HG03565 (cell line): ENCODE measurements at regions not wholly inside any gene's neighbourhood (a gene's known extent, or its start where the extent isn't known, plus 50 kb on each side); places are given as distances from the start of the nearest gene placed in this dataset.

Experiments
- ATAC-seq: cut with Tn5 transposase; IDR thresholded peaks from one replicate; pipeline ENCODE4 v1.9.1; 2021; ENCODE audit warnings: mild to moderate bottlenecking, moderate library complexity; ENCODE audit not compliant: unreplicated experiment

- ATAC-seq: no peak
Measured at GRCh38 chr3:132232231-132232792, 84.9 kb upstream of the ACP3 start.

GRCh38 chr3:132236701-132237651 lies 80.2 kb upstream of the ACP3 start:
- peak; percentile 63 for ATAC-seq

GRCh38 chr3:132237652-132238032 lies 79.6 kb upstream of the ACP3 start:
- ATAC-seq: no peak

- no peak for ATAC-seq
Measured at GRCh38 chr3:132239587-132239986, 77.6 kb upstream of the ACP3 start.

GRCh38 chr3:132241776-132242514 lies 75.3 kb upstream of the ACP3 start:
- no peak for ATAC-seq

- no peak for ATAC-seq
Measured at GRCh38 chr3:132242790-132243189, 74.4 kb upstream of the ACP3 start.

- ATAC-seq: no peak
Measured at GRCh38 chr3:132245552-132246142, 71.6 kb upstream of the ACP3 start.

- no peak for ATAC-seq
Measured at GRCh38 chr3:132246212-132246611, 71.0 kb upstream of the ACP3 start.

GRCh38 chr3:132247211-132247610 lies 70.0 kb upstream of the ACP3 start:
- ATAC-seq: no peak

- ATAC-seq: no peak
Measured at GRCh38 chr3:132248490-132248889, 68.7 kb upstream of the ACP3 start.

GRCh38 chr3:132253262-132253878 lies 63.8 kb upstream of the ACP3 start:
- ATAC-seq: no peak

- ATAC-seq: no peak
Measured at GRCh38 chr3:132254076-132254755, 63.0 kb upstream of the ACP3 start.

- no peak for ATAC-seq
Measured at GRCh38 chr3:132255041-132255745, 62.0 kb upstream of the ACP3 start.

- ATAC-seq: no peak
Measured at GRCh38 chr3:132256989-132257388, 60.2 kb upstream of the ACP3 start.

GRCh38 chr3:132261506-132261905 lies 55.7 kb upstream of the ACP3 start:
- ATAC-seq: no peak

- ATAC-seq: no peak
Measured at GRCh38 chr3:132262305-132262704, 54.9 kb upstream of the ACP3 start.

GRCh38 chr3:132262956-132263355 lies 54.3 kb upstream of the ACP3 start:
- no peak for ATAC-seq

- no peak for ATAC-seq
Measured at GRCh38 chr3:132265028-132265427, 52.2 kb upstream of the ACP3 start.

GRCh38 chr3:132265488-132265887 lies 51.7 kb upstream of the ACP3 start:
- ATAC-seq: no peak
